ENCODE measurements at regions not wholly inside any gene's neighbourhood (a gene's known extent, or its start where the extent isn't known, plus 50 kb on each side); places are given as distances from the start of the nearest gene placed in this dataset.
"Not testable (repeated sequence)": the region's sequence is repeated elsewhere in the genome, so short reads cannot be mapped to it uniquely, and the experiment has no call there.

DNA sequence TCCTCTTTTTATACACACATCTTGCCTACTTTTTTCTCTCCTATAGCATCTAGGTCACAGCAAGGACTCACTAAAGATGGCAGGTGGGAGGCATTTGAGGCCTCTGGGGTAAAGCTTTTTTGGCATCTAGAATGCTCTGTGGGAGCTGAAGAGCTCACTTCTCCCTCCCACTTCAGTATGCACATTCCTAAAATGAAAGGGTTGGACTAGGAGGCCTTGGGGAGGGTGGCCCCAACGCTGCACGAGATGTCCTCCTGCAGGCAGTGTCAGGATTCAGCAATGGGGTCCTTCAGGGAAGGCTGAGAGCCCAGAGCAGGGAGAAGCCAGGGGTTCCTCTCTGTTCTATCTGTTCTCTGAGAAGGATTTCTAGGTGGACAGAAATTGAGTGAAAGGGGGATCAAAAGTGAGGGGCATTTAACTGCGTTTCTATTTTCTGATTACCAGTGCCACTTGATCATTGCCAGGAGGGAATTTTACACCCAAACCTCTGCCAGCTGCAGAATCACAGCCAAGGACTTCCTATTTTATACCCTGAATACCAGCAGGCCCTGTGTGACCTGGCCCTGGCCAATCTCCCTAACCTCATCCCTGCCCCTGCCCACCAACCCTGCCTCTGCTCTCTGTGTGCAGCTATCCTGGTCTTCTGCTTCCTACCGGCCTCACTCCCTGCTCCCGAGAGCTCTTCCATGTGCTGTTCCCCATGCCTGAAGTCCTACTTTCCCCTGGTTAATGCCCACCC lies 186.2 kb downstream of the CYP26B1 start:
- TF ChIP-seq, protein P1, sequence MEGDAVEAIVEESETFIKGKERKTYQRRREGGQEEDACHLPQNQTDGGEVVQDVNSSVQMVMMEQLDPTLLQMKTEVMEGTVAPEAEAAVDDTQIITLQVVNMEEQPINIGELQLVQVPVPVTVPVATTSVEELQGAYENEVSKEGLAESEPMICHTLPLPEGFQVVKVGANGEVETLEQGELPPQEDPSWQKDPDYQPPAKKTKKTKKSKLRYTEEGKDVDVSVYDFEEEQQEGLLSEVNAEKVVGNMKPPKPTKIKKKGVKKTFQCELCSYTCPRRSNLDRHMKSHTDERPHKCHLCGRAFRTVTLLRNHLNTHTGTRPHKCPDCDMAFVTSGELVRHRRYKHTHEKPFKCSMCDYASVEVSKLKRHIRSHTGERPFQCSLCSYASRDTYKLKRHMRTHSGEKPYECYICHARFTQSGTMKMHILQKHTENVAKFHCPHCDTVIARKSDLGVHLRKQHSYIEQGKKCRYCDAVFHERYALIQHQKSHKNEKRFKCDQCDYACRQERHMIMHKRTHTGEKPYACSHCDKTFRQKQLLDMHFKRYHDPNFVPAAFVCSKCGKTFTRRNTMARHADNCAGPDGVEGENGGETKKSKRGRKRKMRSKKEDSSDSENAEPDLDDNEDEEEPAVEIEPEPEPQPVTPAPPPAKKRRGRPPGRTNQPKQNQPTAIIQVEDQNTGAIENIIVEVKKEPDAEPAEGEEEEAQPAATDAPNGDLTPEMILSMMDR (IDR thresholded peaks at IDR 0.05; ENCODE audit: low read depth, low read length, missing control alignments) = no peak
- DNase-seq (ENCODE audit: low read depth) = no peak
- no peak overlapping the region for H3K4me3 ChIP-seq (ENCODE audit: low read depth, low read length)

DNA sequence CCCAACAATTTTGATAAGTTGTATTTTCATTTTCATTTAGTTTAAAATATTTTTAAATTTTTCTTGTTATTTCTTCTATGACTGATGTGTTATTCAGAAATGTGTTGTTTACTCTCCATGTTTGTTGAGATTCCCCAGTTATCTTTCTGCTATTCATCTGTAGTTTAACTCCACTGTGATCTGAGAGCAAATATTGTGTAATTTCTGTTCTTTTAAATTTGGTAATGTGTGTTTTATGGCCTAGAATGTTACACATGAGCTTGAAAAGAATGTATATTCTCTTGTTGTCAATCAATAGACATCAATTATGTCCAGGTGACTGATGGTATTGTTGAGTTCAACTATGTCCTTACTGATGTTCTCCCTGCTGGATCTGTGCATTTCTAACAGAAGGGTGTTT lies 188.2 kb downstream of the CYP26B1 start:
- H3K4me3 ChIP-seq (ENCODE audit: low read depth, low read length) = no peak overlapping the region
- no peak for DNase-seq (ENCODE audit: low read depth)
- TF ChIP-seq, protein P1 (IDR thresholded peaks at IDR 0.05; ENCODE audit: low read depth, low read length, missing control alignments) = no peak

DNA sequence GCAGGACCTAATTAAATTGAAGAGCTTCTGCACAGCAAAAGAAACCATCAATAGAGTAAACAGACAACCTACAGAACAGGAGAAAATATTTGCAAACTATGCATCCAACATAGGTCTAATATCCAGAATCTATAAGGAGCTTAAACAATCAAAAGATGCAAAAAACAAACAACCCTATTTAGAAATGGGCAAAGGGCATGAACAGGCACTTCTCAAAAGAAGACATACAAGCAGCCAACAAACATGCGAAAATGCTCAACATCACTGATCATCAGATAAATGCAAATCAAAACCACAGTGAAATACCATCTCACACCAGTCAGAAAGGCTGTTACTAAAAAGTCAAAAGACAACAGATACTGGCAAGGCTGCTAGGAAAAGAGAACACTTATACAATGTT lies 189.2 kb downstream of the CYP26B1 start:
- H3K4me3 ChIP-seq (ENCODE audit: low read depth, low read length); DNase-seq (ENCODE audit: low read depth): not testable (repeated sequence)

DNA sequence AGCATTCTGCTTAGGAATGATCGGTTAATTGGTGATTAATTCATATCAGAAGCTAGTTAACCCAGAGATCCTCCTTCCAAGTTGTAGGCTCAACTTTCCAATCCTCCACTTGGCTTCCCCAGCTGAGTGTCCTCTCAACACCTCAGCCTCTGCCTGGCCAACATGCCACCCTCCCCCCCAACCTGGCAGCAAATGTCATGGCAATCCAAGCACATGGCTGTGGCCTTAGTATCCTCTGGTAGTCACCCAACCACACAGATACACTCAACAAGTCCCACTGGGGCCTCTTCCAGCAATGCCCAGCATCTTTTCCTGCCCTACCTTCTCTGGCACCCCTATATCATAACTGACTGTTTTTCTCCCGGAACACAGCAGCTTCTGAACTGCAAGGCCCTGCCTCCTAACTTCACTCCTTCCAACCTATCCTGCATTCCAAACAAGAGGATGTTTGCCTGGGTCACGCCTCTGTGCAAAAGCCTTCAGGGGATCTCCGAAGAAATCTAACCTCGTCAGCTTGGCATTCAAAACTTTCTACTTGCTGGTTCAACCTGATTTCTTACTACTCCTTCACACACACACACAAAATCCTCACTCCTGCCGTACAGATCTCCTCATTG lies 195.0 kb downstream of the CYP26B1 start:
- H3K4me3 ChIP-seq (ENCODE audit: low read depth, low read length) = no peak overlapping the region
- DNase-seq (ENCODE audit: low read depth) = no peak
- TF ChIP-seq, protein P1 (IDR thresholded peaks at IDR 0.05; ENCODE audit: low read depth, low read length, missing control alignments) = no peak

DNA sequence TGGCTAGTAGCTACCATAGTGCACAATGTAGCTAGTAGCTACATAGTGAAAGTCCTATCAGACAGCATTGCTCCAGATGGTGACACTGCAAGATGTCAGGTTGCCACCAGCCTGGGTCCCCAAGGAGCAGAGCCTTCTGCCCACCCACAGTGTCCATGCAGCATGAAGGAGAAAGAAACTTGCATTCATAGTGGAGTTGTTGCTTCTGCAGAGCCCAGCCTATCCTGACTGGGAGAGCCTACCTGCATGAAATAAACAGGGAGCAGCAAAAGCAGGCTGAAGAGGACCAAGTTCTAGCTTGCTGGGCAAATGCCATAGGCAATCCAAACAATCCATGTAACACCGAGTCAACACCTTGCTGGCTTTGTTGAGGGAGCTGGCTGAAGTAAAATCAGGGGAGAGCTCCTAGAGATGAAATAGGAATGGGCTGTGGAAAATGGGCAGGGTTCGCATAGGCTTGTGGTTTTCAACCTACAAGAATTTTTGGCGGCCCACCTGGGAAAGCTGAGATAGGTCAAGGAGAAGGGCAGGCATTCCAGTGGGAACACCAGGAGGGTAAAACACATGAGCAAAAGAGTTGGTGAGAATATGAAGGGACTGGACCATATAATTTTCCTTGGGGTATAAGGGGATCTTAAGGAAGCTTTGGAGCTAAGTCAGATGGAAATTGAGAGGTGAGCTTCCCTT lies 195.8 kb downstream of the CYP26B1 start:
- TF ChIP-seq, protein P1 (IDR thresholded peaks at IDR 0.05; ENCODE audit: low read depth, low read length, missing control alignments) = no peak
- H3K4me3 ChIP-seq (ENCODE audit: low read depth, low read length) = no peak overlapping the region
- no peak for DNase-seq (ENCODE audit: low read depth)

DNA sequence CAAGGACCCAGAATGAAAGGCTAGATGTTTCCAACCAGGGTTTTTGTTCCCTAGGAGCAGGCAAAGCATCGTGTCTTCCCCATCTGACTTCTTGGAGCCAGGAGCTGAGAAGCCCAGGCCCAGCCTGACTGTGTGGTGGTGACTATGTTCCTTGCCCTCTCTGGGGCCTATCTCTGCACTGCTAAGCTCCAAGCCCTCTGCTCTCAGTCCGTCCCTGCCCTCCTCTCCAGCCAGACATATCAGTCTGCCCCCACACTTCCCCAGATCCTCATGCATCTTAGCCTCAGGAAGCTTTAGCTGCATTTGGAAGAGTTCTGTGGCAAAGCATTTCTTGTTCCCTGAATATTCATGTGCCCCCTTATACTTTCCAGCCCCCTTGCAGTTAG lies 196.6 kb downstream of the CYP26B1 start:
- H3K4me3 ChIP-seq (ENCODE audit: low read depth, low read length) = no peak overlapping the region
- no peak for DNase-seq (ENCODE audit: low read depth)
- TF ChIP-seq, protein P1 (IDR thresholded peaks at IDR 0.05; ENCODE audit: low read depth, low read length, missing control alignments) = no peak

DNA sequence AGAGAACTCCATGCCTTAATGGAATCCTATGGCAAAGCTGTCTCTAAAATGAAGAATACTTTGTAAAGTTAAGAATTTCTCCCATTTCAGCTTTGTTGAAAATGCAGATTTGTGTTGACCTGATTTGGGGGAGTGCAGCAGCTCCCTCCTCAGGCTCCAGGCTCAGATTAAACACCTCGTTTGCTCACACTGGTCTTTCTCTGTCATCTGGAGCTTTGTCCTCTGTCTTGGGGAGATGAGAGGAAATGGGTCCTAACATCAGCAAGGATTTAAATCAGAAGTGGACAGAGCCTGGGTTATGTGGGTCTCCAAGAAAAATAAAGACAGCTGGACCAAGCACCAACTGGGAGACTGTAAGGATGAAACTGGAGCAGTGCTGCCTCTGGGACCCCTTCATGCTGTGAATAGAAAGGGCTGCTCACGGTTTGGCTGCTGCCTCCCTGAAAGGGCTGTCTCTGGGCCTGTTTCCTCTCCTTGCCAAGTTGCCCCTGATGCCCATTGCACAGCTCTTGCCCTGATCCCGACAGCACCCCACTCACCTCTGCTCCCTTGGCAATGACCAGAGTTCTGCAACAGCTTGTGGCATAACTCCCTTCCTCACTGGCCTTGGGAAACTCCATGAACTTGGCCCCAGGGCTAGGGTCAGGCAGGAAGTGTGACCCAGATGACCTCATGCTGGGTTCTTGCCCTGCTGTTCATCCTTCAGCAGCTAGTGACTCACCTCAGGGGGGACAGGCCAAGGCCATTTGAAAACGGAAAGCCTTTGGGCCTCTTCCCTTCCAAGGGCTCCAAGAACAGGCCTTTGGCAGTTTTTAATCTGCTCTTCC lies 197.2 kb downstream of the CYP26B1 start:
- no peak for DNase-seq (ENCODE audit: low read depth)
- TF ChIP-seq, protein P1 (IDR thresholded peaks at IDR 0.05; ENCODE audit: low read depth, low read length, missing control alignments) = no peak
- no peak overlapping the region for H3K4me3 ChIP-seq (ENCODE audit: low read depth, low read length)
